22Rv1 (cell line): ENCODE measurements at regions not wholly inside any gene's neighbourhood (a gene's known extent, or its start where the extent isn't known, plus 50 kb on each side); places are given as distances from the start of the nearest gene placed in this dataset.

Experiments
- ZFX ChIP-seq: fragments of 450-650 bp; IDR thresholded peaks from 2 replicates; pipeline ENCODE4 v1.6.1; 2017; ENCODE audit warnings: antibody characterized with exemption, borderline replicate concordance
- TF ChIP-seq, protein P1 (sequence below): fragments of 450-650 bp; IDR thresholded peaks from 2 replicates; pipeline ENCODE4 v1.5.1; 2017; ENCODE audit warnings: mild to moderate bottlenecking

- TF ChIP-seq, protein P1, sequence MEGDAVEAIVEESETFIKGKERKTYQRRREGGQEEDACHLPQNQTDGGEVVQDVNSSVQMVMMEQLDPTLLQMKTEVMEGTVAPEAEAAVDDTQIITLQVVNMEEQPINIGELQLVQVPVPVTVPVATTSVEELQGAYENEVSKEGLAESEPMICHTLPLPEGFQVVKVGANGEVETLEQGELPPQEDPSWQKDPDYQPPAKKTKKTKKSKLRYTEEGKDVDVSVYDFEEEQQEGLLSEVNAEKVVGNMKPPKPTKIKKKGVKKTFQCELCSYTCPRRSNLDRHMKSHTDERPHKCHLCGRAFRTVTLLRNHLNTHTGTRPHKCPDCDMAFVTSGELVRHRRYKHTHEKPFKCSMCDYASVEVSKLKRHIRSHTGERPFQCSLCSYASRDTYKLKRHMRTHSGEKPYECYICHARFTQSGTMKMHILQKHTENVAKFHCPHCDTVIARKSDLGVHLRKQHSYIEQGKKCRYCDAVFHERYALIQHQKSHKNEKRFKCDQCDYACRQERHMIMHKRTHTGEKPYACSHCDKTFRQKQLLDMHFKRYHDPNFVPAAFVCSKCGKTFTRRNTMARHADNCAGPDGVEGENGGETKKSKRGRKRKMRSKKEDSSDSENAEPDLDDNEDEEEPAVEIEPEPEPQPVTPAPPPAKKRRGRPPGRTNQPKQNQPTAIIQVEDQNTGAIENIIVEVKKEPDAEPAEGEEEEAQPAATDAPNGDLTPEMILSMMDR, result no peak
- no peak for TF ChIP-seq ZFX
These were observed 351.9 kb upstream of the NPVF start for GRCh38 chr7:25580141-25580540.
